ENCODE measurements at regions not wholly inside any gene's neighbourhood (a gene's known extent, or its start where the extent isn't known, plus 50 kb on each side); places are given as distances from the start of the nearest gene placed in this dataset.

DNA sequence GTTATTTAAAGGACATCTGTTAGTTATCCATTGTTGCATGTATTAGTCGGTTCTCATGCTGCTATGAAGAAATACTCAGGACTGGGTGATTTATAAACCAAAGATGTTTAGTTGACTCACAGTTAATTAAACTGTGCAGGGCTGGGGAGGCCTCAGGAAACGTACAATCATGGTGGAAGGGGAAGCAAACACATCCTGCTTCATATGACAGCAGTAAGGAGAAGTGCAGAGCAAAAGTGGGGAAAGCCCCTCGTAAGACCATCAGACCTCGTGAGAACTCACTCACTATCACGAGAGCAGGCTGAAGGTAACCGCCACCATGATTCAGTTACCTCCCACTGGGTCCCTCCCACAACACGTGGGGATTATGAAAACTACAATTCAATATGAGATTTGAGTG, 2064.1 kb downstream of the MAT2B start:
- dilution Hi-C loops (cut with MboI; ENCODE audit: extremely low pct_ligation_motif_present, low sequenced_read_pairs), result no loop called here
- H3K9me1 ChIP-seq (ENCODE audit: control insufficient read depth, extremely low read depth, insufficient read depth, low read length), result no peaks in the 10 kb centered on the region
- no peaks in the 10 kb centered on the region for H3K36me3 ChIP-seq (ENCODE audit: control insufficient read depth in 2 of 2, extremely low read depth in 1 of 2, insufficient read depth in 2 of 2, low read length in 2 of 2)
- H4K20me1 ChIP-seq (ENCODE audit: control insufficient read depth, extremely low read depth, insufficient read depth, low read length), result no peaks in the 10 kb centered on the region
- FAIRE-seq (no peak), DNase-seq (ENCODE audit: low read depth, low spot score) (no peak)
- no peak overlapping the region for H3K27ac ChIP-seq (ENCODE audit: control insufficient read depth, insufficient read depth, low read length)
- H3K4me2 ChIP-seq (ENCODE audit: control insufficient read depth, extremely low read depth, insufficient read depth, low read depth, low read length), result no peak overlapping the region
- no peaks in the 10 kb centered on the region for H3K4me1 ChIP-seq (ENCODE audit: control insufficient read depth, extremely low read depth, insufficient read depth, low read length)
- H3K9me3 ChIP-seq (ENCODE audit: control insufficient read depth, low read depth, low read length), result no peaks in the 10 kb centered on the region
- TF ChIP-seq EZH2 (IDR thresholded peaks at IDR 0.05; ENCODE audit: low read length), result no peak
- TF ChIP-seq, protein P1, sequence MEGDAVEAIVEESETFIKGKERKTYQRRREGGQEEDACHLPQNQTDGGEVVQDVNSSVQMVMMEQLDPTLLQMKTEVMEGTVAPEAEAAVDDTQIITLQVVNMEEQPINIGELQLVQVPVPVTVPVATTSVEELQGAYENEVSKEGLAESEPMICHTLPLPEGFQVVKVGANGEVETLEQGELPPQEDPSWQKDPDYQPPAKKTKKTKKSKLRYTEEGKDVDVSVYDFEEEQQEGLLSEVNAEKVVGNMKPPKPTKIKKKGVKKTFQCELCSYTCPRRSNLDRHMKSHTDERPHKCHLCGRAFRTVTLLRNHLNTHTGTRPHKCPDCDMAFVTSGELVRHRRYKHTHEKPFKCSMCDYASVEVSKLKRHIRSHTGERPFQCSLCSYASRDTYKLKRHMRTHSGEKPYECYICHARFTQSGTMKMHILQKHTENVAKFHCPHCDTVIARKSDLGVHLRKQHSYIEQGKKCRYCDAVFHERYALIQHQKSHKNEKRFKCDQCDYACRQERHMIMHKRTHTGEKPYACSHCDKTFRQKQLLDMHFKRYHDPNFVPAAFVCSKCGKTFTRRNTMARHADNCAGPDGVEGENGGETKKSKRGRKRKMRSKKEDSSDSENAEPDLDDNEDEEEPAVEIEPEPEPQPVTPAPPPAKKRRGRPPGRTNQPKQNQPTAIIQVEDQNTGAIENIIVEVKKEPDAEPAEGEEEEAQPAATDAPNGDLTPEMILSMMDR (optimal IDR thresholded peaks at IDR 0.05 in 1 of 3, IDR thresholded peaks at IDR 0.05 in 1 of 3, conservative IDR thresholded peaks at IDR 0.05 in 1 of 3; ENCODE audit: extremely low read depth in 1 of 3, insufficient read depth in 2 of 3, low read length in 3 of 3), result no peak
- no peaks in the 10 kb centered on the region for H3K79me2 ChIP-seq (ENCODE audit: control insufficient read depth, insufficient read depth, low read length)
- H3K27me3 ChIP-seq (ENCODE audit: control insufficient read depth, extremely low read depth, insufficient read depth, low read length), result no peaks in the 10 kb centered on the region
- H3K4me3 ChIP-seq (ENCODE audit: control insufficient read depth in 2 of 3, extremely low read depth in 1 of 3, insufficient read depth in 2 of 3, low read depth in 1 of 3, low read length in 3 of 3), result no peak overlapping the region
- no peak overlapping the region for H2AFZ ChIP-seq (ENCODE audit: control insufficient read depth, low read length)
- no peak overlapping the region for H3K9ac ChIP-seq (ENCODE audit: control insufficient read depth, extremely low read depth, insufficient read depth, low read length)

DNA sequence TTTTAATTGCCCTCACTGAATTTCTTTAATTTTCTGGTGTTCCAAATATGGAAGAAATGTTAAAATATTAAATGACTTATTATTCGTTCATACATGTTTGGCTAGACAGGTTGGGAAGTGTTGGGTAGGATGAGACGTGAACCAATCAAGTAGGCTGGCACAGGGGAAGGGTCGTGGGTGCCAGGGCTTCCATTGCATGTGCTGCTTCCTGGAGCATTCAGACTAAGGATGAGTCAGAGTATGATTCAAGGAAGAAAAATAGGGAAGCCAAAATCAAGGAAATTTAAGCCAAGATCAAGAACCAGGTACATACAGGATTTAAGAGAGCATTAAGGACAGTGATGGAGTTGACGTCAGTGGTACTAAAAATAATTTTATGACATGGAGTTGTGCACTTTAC, 2068.0 kb downstream of the MAT2B start:
- Histone ChIP-seq H3K9ac (ENCODE audit: control insufficient read depth, extremely low read depth, insufficient read depth, low read length) (no peak overlapping the region), H3K4me2 (ENCODE audit: control insufficient read depth, extremely low read depth, insufficient read depth, low read depth, low read length) (no peak overlapping the region), H3K79me2 (ENCODE audit: control insufficient read depth, insufficient read depth, low read length) (no peaks in the 10 kb centered on the region), H4K20me1 (ENCODE audit: control insufficient read depth, extremely low read depth, insufficient read depth, low read length) (no peaks in the 10 kb centered on the region), H3K4me3 (ENCODE audit: control insufficient read depth in 2 of 3, extremely low read depth in 1 of 3, insufficient read depth in 2 of 3, low read depth in 1 of 3, low read length in 3 of 3) (no peak overlapping the region), H3K27me3 (ENCODE audit: control insufficient read depth, extremely low read depth, insufficient read depth, low read length) (no peaks in the 10 kb centered on the region), H3K9me3 (ENCODE audit: control insufficient read depth, low read depth, low read length) (no peaks in the 10 kb centered on the region), H2AFZ (ENCODE audit: control insufficient read depth, low read length) (no peak overlapping the region), H3K4me1 (ENCODE audit: control insufficient read depth, extremely low read depth, insufficient read depth, low read length) (no peaks in the 10 kb centered on the region), H3K9me1 (ENCODE audit: control insufficient read depth, extremely low read depth, insufficient read depth, low read length) (no peaks in the 10 kb centered on the region), H3K27ac (ENCODE audit: control insufficient read depth, insufficient read depth, low read length) (no peak overlapping the region), H3K36me3 (ENCODE audit: control insufficient read depth in 2 of 2, extremely low read depth in 1 of 2, insufficient read depth in 2 of 2, low read length in 2 of 2) (no peaks in the 10 kb centered on the region)
- dilution Hi-C loops (cut with MboI; ENCODE audit: extremely low pct_ligation_motif_present, low sequenced_read_pairs), result no loop called here
- no peak for TF ChIP-seq EZH2 (IDR thresholded peaks at IDR 0.05; ENCODE audit: low read length)
- TF ChIP-seq, protein P1 (optimal IDR thresholded peaks at IDR 0.05 in 1 of 3, IDR thresholded peaks at IDR 0.05 in 1 of 3, conservative IDR thresholded peaks at IDR 0.05 in 1 of 3; ENCODE audit: extremely low read depth in 1 of 3, insufficient read depth in 2 of 3, low read length in 3 of 3), result no peak
- DNase-seq (ENCODE audit: low read depth, low spot score), result no peak
- FAIRE-seq, result no peak

Measured in keratinocyte (primary cell).